ENCODE measurements at regions not wholly inside any gene's neighbourhood (a gene's known extent, or its start where the extent isn't known, plus 50 kb on each side); places are given as distances from the start of the nearest gene placed in this dataset.

DNA sequence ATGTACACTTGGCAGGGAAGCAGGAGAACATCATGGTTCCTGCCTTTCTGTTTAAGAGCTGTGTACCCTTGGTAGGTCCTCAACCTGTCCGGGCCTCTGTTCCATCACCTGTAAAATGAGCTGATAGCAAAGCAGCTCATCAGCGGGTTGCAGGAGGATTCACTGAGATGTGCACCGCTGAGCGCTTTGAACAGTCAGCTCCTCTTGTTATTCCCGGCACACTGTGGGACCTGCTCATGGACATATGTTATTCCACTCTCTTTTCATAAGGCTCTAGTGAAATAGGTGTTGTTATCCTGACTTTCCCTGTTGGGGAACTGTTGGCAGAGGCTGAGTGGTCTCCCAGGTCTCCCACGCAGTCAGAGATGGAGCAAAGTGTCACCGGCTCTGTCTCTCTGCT, 497.5 kb upstream of the ZMIZ1 start:
- TF ChIP-seq, protein P1, sequence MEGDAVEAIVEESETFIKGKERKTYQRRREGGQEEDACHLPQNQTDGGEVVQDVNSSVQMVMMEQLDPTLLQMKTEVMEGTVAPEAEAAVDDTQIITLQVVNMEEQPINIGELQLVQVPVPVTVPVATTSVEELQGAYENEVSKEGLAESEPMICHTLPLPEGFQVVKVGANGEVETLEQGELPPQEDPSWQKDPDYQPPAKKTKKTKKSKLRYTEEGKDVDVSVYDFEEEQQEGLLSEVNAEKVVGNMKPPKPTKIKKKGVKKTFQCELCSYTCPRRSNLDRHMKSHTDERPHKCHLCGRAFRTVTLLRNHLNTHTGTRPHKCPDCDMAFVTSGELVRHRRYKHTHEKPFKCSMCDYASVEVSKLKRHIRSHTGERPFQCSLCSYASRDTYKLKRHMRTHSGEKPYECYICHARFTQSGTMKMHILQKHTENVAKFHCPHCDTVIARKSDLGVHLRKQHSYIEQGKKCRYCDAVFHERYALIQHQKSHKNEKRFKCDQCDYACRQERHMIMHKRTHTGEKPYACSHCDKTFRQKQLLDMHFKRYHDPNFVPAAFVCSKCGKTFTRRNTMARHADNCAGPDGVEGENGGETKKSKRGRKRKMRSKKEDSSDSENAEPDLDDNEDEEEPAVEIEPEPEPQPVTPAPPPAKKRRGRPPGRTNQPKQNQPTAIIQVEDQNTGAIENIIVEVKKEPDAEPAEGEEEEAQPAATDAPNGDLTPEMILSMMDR (IDR thresholded peaks at IDR 0.05 in 2 of 3, conservative IDR thresholded peaks at IDR 0.05 in 1 of 3; ENCODE audit: borderline replicate concordance in 1 of 3, insufficient read depth in 1 of 3, low read depth in 2 of 3, low read length in 2 of 3): no peak
- no peak for TF ChIP-seq MAX (IDR thresholded peaks at IDR 0.05)

Data from HCT116 (cell line).